Fibroblast of pulmonary artery (primary cell): ENCODE measurements at regions not wholly inside any gene's neighbourhood (a gene's known extent, or its start where the extent isn't known, plus 50 kb on each side); places are given as distances from the start of the nearest gene placed in this dataset.

Experiments
- DNase-seq: peaks from one replicate; pipeline ENCODE4 v3.0.0-alpha.2; 2010; ENCODE audit warnings: low read depth
- H3K4me3 ChIP-seq: replicated peaks from 2 replicates; pipeline ENCODE4 v1.5.1; 2011; ENCODE audit warnings: low read depth, mild to moderate bottlenecking, control low read depth, low read length, moderate library complexity
- TF ChIP-seq, protein P1 (sequence below): IDR thresholded peaks from 2 replicates; pipeline ENCODE4 v1.5.1; 2011; ENCODE audit warnings: mild to moderate bottlenecking, control low read depth, low read length, inconsistent platforms; ENCODE audit errors: missing control alignments

DNA sequence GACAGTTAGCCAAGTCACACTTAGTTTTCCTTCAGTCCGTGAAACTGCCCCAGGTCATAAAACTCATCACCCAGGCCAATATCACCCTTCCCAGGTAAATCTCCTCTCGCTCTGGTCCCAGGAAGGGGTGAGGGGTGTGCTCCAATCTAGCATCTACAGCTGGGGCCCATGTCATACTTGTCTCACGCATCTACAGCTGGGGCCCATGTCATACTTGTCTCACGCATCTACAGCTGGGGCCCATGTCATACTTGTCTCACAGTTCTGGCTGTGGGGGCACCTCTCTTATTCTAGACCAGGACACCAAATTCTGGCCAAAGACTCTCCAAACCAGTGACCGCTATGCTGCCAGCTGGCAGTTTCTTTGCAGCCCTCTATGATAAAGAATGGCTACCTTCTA, 123.3 kb upstream of the DLGAP1 start:
- DNase-seq = no peak
- TF ChIP-seq, protein P1, sequence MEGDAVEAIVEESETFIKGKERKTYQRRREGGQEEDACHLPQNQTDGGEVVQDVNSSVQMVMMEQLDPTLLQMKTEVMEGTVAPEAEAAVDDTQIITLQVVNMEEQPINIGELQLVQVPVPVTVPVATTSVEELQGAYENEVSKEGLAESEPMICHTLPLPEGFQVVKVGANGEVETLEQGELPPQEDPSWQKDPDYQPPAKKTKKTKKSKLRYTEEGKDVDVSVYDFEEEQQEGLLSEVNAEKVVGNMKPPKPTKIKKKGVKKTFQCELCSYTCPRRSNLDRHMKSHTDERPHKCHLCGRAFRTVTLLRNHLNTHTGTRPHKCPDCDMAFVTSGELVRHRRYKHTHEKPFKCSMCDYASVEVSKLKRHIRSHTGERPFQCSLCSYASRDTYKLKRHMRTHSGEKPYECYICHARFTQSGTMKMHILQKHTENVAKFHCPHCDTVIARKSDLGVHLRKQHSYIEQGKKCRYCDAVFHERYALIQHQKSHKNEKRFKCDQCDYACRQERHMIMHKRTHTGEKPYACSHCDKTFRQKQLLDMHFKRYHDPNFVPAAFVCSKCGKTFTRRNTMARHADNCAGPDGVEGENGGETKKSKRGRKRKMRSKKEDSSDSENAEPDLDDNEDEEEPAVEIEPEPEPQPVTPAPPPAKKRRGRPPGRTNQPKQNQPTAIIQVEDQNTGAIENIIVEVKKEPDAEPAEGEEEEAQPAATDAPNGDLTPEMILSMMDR = no peak
- H3K4me3 ChIP-seq = no peak overlapping the region

DNA sequence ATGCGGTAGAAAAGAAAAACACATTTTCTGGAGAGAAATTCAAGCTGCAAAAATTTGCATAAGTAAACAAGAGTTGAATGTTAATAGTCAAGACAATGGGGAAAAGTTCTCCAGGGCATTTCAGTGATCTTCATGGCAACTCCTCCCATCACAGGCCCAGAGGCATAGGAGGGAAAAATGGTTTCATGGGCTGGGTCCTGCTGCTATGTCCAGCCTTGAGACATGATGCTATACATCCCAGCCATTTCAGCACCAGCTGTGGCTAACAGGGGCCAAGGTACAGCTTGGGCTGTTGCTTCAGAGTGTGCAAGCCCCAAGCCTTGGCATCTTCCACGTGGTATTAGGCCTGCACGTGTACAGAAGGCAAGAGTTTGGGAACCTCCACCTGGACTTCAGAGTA, 118.6 kb upstream of the DLGAP1 start:
- TF ChIP-seq, protein P1 = no peak
- no peak for DNase-seq
- no peak overlapping the region for H3K4me3 ChIP-seq

DNA sequence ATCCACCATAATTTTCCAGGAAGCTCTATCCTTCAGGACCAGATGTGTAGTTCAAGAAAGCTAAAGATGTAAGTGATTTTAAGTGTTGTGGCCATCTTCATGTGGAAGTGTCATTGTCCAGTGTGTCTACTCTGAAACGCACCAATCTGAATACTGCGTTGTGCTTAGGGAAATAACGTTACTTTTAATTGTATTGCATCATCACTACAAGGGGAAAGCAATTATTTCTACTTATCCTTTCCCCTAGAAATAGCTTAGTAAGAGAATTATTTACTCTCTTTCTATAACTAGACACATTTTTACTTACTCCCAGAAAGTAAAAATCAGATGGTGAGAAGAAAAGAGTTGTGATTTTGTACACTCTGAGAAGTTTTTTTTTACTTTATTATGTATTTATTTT, 102.4 kb upstream of the DLGAP1 start:
- TF ChIP-seq, protein P1 = no peak
- H3K4me3 ChIP-seq = no peak overlapping the region
- DNase-seq = no peak

DNA sequence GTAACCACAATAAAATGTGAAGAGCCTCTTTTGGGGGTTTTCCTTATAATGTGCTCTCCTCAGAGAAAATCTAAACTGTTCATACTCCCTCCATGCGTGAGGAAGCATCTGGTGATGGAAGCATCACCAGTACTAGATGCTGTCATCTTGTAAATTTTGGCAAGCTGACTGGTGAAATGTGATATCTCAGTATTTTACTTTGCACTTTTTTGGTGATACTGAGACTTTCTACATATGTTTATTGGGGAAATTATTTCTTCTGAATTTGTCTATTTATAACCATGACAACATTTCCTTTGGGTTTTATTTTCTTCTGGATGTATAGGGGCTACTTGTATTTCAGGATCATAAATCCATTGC, 95.9 kb upstream of the DLGAP1 start:
- TF ChIP-seq, protein P1 = no peak
- H3K4me3 ChIP-seq = no peak overlapping the region
- no peak for DNase-seq

DNA sequence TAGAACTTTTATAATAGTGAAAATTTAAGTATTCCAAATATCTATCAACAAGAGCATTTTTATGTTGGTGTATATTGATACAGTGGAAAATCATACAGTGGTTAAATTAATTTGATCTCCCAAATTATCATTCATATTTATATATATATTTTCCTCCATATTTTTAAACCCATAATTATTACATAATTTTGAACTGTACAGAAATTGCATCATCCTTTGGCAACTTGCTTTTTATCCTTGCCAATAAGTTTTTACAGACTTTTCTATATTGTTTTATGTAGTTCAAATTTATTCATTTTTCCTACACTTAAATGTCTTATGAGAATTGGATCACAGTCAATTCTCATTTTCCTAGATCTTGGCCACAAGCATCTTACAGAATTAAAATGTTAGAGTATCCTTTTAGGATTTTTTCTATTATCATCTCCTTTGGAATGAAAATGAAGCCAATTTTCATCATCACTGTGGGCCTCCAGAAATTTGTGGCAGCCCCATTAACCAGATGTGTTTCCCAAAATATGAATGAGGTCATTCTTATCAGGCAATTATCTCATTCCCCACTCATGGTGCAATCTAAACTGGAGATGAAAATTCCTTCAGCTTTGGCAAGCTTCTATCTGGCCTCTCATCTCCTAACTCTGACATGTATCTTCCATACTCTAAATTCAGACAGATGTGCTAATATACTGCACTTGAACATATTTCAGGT, 94.2 kb upstream of the DLGAP1 start:
- no peak overlapping the region for H3K4me3 ChIP-seq
- DNase-seq = no peak
- TF ChIP-seq, protein P1 = no peak

DNA sequence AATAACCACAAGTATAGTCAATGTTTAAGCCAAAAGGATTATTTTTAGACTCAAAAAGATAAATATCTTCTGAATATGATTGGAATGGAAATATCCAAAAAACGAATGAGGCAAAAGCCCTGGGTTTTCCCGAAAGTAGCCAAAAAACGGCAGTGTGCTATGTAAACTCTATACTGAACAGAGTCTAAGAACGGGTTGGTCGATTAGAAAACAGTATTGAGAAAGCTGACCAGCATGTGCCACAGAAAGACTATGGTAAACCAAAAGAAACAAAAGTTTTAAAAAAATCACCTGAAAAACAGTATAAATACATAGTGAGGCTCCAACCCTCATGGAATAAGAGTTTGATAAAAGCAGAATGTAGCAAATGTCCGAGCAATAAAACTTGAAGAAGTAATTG, 92.0 kb upstream of the DLGAP1 start:
- DNase-seq = no peak
- no peak overlapping the region for H3K4me3 ChIP-seq
- TF ChIP-seq, protein P1 = no peak

DNA sequence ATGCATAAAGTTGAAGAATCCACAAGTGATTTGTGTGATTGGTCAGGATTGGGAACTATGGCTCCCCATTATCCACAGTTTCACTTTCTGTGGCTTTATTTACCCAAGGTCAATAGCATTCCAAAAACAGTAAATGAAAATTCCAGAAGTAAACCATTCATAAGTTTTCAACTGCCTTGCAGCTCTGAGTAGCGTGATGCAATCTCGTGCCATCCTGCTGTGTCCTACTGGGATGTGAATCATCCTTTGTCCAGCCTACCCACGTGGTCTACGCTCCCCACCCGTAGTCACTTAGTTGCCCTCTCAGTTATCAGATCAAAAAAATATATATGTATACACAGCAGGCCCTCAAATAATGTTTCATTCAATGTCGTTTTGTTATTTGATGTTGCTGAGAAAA, 89.0 kb upstream of the DLGAP1 start:
- H3K4me3 ChIP-seq = no peak overlapping the region
- TF ChIP-seq, protein P1 = no peak
- no peak for DNase-seq
